ENCODE measurements at regions not wholly inside any gene's neighbourhood (a gene's known extent, or its start where the extent isn't known, plus 50 kb on each side); places are given as distances from the start of the nearest gene placed in this dataset.

- TF ChIP-seq POLR2A (IDR thresholded peaks at IDR 0.05): no peak
- no peak for TF ChIP-seq CTCF (IDR thresholded peaks at IDR 0.05)
- no peak for TF ChIP-seq POLR2AphosphoS5 (IDR thresholded peaks at IDR 0.05)
These were observed 162.9 kb upstream of the GJB5 start for GRCh38 chr1:34591751-34592629.
